Keratinocyte (primary cell): ENCODE measurements at regions not wholly inside any gene's neighbourhood (a gene's known extent, or its start where the extent isn't known, plus 50 kb on each side); places are given as distances from the start of the nearest gene placed in this dataset.

Experiments used
- DNase-seq: peaks from one replicate; pipeline ENCODE4 v3.0.0-alpha.2; 2011; ENCODE audit warnings: low read depth, missing footprints, low spot score
- FAIRE-seq: peaks from 2 replicates; lab custom pipeline; 2011; peaks lifted over from hg19 to GRCh38; lab: Jason Lieb, UNC
- H2AFZ ChIP-seq: 2 replicates; pipeline ENCODE4 v1.6.0; 2012; ENCODE audit warnings: low read length, control low read depth, inconsistent platforms; ENCODE audit not compliant: control insufficient read depth
- H3K27ac ChIP-seq: 2 replicates; pipeline ENCODE4 v1.5.1; 2011; ENCODE audit warnings: low read length; ENCODE audit not compliant: control insufficient read depth, insufficient read depth
- H3K27me3 ChIP-seq: 3 replicates; pipeline ENCODE4 v1.6.0; 2011; ENCODE audit warnings: low read length; ENCODE audit not compliant: control insufficient read depth, insufficient read depth; ENCODE audit errors: extremely low read depth
- H3K36me3 ChIP-seq, 2 experiments: 2 replicates in 1 of 2; 3 replicates in 1 of 2; pipeline ENCODE4 v1.5.1; 2011; ENCODE audit warnings: low read length in 2 of 2, mild to moderate bottlenecking in 1 of 2; ENCODE audit not compliant: control insufficient read depth in 2 of 2, insufficient read depth in 2 of 2; ENCODE audit errors: extremely low read depth in 1 of 2
- H3K4me1 ChIP-seq: 3 replicates; pipeline ENCODE4 v1.5.1; 2011; ENCODE audit warnings: low read length; ENCODE audit not compliant: control insufficient read depth, insufficient read depth; ENCODE audit errors: extremely low read depth
- H3K4me2 ChIP-seq: 3 replicates; pipeline ENCODE4 v1.6.0; 2011; ENCODE audit warnings: low read depth, low read length; ENCODE audit not compliant: control insufficient read depth, insufficient read depth; ENCODE audit errors: extremely low read depth
- H3K4me3 ChIP-seq, 3 experiments: fragments of 200-600 bp in 1 of 3; sonication (generic) in 1 of 3; 2 replicates in 2 of 3; 3 replicates in 1 of 3; pipeline ENCODE4 v1.5.1; 2011 to 2016; ENCODE audit warnings: low read length in 3 of 3, mild to moderate bottlenecking in 3 of 3, control low read depth in 2 of 3, inconsistent platforms in 1 of 3, low read depth in 1 of 3, mixed read lengths in 1 of 3, mixed run types in 1 of 3, moderate library complexity in 1 of 3; ENCODE audit not compliant: control insufficient read depth in 2 of 3, insufficient read depth in 2 of 3; ENCODE audit errors: extremely low read depth in 1 of 3
- H3K79me2 ChIP-seq: 2 replicates; pipeline ENCODE4 v1.6.0; 2012; ENCODE audit warnings: low read length; ENCODE audit not compliant: control insufficient read depth, insufficient read depth
- H3K9ac ChIP-seq: 3 replicates; pipeline ENCODE4 v1.6.0; 2011; ENCODE audit warnings: low read length; ENCODE audit not compliant: control insufficient read depth, insufficient read depth; ENCODE audit errors: extremely low read depth
- H3K9me1 ChIP-seq: 3 replicates; pipeline ENCODE4 v1.6.0; 2011; ENCODE audit warnings: low read length; ENCODE audit not compliant: control insufficient read depth, insufficient read depth; ENCODE audit errors: extremely low read depth
- H3K9me3 ChIP-seq: 2 replicates; pipeline ENCODE4 v1.5.1; 2012; ENCODE audit warnings: low read depth, low read length; ENCODE audit not compliant: control insufficient read depth
- H4K20me1 ChIP-seq: 3 replicates; pipeline ENCODE4 v1.6.0; 2011; ENCODE audit warnings: low read length; ENCODE audit not compliant: control insufficient read depth, insufficient read depth; ENCODE audit errors: extremely low read depth
- CTCF ChIP-seq, 3 experiments: IDR thresholded peaks in 1 of 3; conservative IDR thresholded peaks in 1 of 3; optimal IDR thresholded peaks in 1 of 3; 2 replicates in 2 of 3; 3 replicates in 1 of 3; pipeline versions ENCODE3 to v1.5.1; 2011; ENCODE audit warnings: low read length in 3 of 3, mild to moderate bottlenecking in 3 of 3, moderate library complexity in 2 of 3, control low read depth in 1 of 3, inconsistent platforms in 1 of 3; ENCODE audit not compliant: insufficient read depth in 2 of 3; ENCODE audit errors: extremely low read depth in 1 of 3
- EZH2 ChIP-seq: IDR thresholded peaks from one replicate; pipeline ENCODE4 v1.6.1; 2012; ENCODE audit warnings: inconsistent platforms, mild to moderate bottlenecking, low read length, moderate library complexity
- dilution Hi-C: fragments of 300-500 bp; cut with MboI; formaldehyde crosslinking; loops from one replicate; pipeline ENCODE4 v1.7.0; 2020; ENCODE audit warnings: low sequenced_read_pairs; ENCODE audit not compliant: extremely low pct_ligation_motif_present

GRCh38 chr7:136405931-136406777, 429.0 kb upstream of the MTPN start:
- TF ChIP-seq EZH2 (no peak), CTCF (optimal IDR thresholded peaks at IDR 0.05 in 1 of 3, IDR thresholded peaks at IDR 0.05 in 1 of 3, conservative IDR thresholded peaks at IDR 0.05 in 1 of 3; ENCODE audit: extremely low read depth in 1 of 3, insufficient read depth in 2 of 3, low read length in 3 of 3) (peak; percentile 56 to 75 (median 63))
- no peak overlapping the region for H2AFZ ChIP-seq
- H3K79me2 ChIP-seq: no peaks in the 10 kb centered on the region
- dilution Hi-C loops: no loop called here
- H3K27me3 ChIP-seq: no peaks in the 10 kb centered on the region
- no peak overlapping the region for H3K9ac ChIP-seq
- H3K36me3 ChIP-seq: no peaks in the 10 kb centered on the region
- H3K27ac ChIP-seq: no peak overlapping the region
- FAIRE-seq (peak; percentile 85), DNase-seq (no peak)
- no peaks in the 10 kb centered on the region for H3K9me3 ChIP-seq
- H3K4me3 ChIP-seq: no peak overlapping the region
- no peaks in the 10 kb centered on the region for H3K9me1 ChIP-seq
- H4K20me1 ChIP-seq: no peaks in the 10 kb centered on the region
- H3K4me2 ChIP-seq: no peak overlapping the region
- no peaks in the 10 kb centered on the region for H3K4me1 ChIP-seq

DNA sequence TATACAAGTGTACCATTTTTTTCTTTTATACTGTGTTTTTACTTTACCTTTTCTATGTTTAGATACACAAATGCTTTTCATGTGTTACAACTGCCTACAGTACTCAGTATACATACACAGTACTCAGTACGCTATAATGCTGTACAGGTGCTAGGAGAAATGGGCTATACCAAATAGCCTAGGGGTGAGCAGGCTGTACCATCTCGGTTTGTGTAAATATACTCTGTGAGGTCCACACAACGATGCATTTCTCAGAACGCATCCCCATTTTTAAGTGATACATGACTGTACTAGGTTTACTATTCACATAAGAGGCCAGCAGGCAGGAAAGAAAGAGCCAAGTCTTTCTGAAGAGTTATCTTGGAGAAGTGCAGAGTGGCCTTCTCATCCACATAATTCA, 426.4 kb upstream of the MTPN start:
- H3K4me2 ChIP-seq: no peak overlapping the region
- no peaks in the 10 kb centered on the region for H3K9me1 ChIP-seq
- no peaks in the 10 kb centered on the region for H3K27me3 ChIP-seq
- no peaks in the 10 kb centered on the region for H3K79me2 ChIP-seq
- H2AFZ ChIP-seq: no peak overlapping the region
- no peak for DNase-seq
- no peaks in the 10 kb centered on the region for H4K20me1 ChIP-seq
- H3K9ac ChIP-seq: no peak overlapping the region
- no peaks in the 10 kb centered on the region for H3K9me3 ChIP-seq
- FAIRE-seq: no peak
- H3K4me1 ChIP-seq: no peaks in the 10 kb centered on the region
- TF ChIP-seq CTCF (optimal IDR thresholded peaks at IDR 0.05 in 1 of 3, IDR thresholded peaks at IDR 0.05 in 1 of 3, conservative IDR thresholded peaks at IDR 0.05 in 1 of 3; ENCODE audit: extremely low read depth in 1 of 3, insufficient read depth in 2 of 3, low read length in 3 of 3) (no peak), EZH2 (no peak)
- H3K27ac ChIP-seq: no peak overlapping the region
- H3K36me3 ChIP-seq: no peaks in the 10 kb centered on the region
- dilution Hi-C loops: no loop called here
- H3K4me3 ChIP-seq: no peak overlapping the region
